ENCODE measurements at regions not wholly inside any gene's neighbourhood (a gene's known extent, or its start where the extent isn't known, plus 50 kb on each side); places are given as distances from the start of the nearest gene placed in this dataset.

- H3K9me3 ChIP-seq = peaks cover 0 to 9% (median 0%) of the 10 kb centered on the region in 4 donors
- no peak overlapping the region for H3K4me3 ChIP-seq
- 83% methylated on average over 2 of the region's 2 CpGs for WGBS
- TF ChIP-seq, protein P1, sequence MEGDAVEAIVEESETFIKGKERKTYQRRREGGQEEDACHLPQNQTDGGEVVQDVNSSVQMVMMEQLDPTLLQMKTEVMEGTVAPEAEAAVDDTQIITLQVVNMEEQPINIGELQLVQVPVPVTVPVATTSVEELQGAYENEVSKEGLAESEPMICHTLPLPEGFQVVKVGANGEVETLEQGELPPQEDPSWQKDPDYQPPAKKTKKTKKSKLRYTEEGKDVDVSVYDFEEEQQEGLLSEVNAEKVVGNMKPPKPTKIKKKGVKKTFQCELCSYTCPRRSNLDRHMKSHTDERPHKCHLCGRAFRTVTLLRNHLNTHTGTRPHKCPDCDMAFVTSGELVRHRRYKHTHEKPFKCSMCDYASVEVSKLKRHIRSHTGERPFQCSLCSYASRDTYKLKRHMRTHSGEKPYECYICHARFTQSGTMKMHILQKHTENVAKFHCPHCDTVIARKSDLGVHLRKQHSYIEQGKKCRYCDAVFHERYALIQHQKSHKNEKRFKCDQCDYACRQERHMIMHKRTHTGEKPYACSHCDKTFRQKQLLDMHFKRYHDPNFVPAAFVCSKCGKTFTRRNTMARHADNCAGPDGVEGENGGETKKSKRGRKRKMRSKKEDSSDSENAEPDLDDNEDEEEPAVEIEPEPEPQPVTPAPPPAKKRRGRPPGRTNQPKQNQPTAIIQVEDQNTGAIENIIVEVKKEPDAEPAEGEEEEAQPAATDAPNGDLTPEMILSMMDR (IDR thresholded peaks at IDR 0.05) = no peak
- no peak for TF ChIP-seq POLR2A (IDR thresholded peaks at IDR 0.05; ENCODE audit: low read depth)
- TF ChIP-seq EP300 (IDR thresholded peaks at IDR 0.05) = no peak
- TF ChIP-seq POLR2AphosphoS5 (IDR thresholded peaks at IDR 0.05) = no peak
- intact Hi-C loops (cut with DNase I) = no loop called here
- H3K27ac ChIP-seq (replicated peaks in 1 of 4) = no peak overlapping the region
- DNase-seq (ENCODE audit: extremely low spot score) = no peak
- no peaks in the 10 kb centered on the region for H3K4me1 ChIP-seq
- H3K27me3 ChIP-seq = no peaks in the 10 kb centered on the region
- H3K36me3 ChIP-seq = no peaks in the 10 kb centered on the region
These were observed 123.6 kb downstream of the NUDT12 start for GRCh38 chr5:103439007-103439406.

DNA sequence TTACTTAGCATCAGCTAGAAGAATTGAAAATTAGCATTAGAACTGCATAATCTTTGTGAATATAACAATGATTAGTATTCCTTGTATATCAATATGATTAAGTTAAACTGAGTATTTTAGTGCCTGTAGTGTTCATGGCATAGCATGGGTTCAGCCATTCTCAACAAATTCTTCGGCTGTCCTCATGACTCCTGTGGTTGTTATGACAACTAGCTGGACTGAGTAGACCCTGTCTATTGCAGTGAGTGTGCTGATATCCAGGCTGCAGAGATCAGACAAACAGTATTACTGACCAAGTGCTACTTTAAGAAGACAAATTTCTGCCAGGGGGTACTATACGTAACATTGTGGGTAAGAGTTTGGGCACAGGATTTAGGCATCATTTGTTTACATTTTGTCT, 125.9 kb downstream of the NUDT12 start:
- 87% methylated on average over 2 of the region's 2 CpGs for WGBS

DNA sequence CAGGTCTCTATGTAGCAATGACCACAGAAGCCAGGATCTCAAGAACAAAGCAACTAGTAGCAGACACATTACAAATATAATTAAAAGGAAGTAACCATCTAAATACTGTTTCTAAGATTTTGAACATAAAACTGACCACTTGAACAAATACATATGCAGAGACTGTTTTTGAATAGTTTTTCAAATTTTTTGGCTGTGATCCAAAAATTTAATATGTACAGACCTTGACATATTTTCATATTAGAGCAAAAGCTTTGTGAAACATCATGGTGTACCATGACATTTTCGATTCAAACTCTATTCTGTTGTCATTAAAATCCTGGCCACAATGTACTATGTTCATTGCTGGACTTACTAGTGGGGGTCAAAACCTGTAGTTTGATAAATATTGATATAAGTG, 126.5 kb downstream of the NUDT12 start:
- DNase-seq (ENCODE audit: extremely low spot score) = no peak
- H3K9me3 ChIP-seq = peaks cover 0 to 9% (median 0%) of the 10 kb centered on the region in 4 donors
- intact Hi-C loops (cut with DNase I) = no loop called here
- H3K27ac ChIP-seq (replicated peaks in 1 of 4) = no peak overlapping the region
- H3K4me1 ChIP-seq = no peaks in the 10 kb centered on the region
- no peak overlapping the region for H3K4me3 ChIP-seq
- H3K36me3 ChIP-seq = no peaks in the 10 kb centered on the region
- WGBS = 46% methylated on average over 1 of the region's 1 CpG
- no peak for TF ChIP-seq POLR2AphosphoS5 (IDR thresholded peaks at IDR 0.05)
- no peak for TF ChIP-seq POLR2A (IDR thresholded peaks at IDR 0.05; ENCODE audit: low read depth)
- no peak for TF ChIP-seq EP300 (IDR thresholded peaks at IDR 0.05)
- H3K27me3 ChIP-seq = no peaks in the 10 kb centered on the region

More for the DNA sequence above, 125.9 kb downstream of the NUDT12 start:
- Histone ChIP-seq H3K9me3 (peaks cover 0 to 9% (median 0%) of the 10 kb centered on the region in 4 donors), H3K4me1 (no peaks in the 10 kb centered on the region), H3K36me3 (no peaks in the 10 kb centered on the region), H3K4me3 (no peak overlapping the region), H3K27me3 (no peaks in the 10 kb centered on the region), H3K27ac (replicated peaks in 1 of 4) (no peak overlapping the region)
- TF ChIP-seq POLR2AphosphoS5 (IDR thresholded peaks at IDR 0.05) (no peak), EP300 (IDR thresholded peaks at IDR 0.05) (no peak), POLR2A (IDR thresholded peaks at IDR 0.05; ENCODE audit: low read depth) (no peak)
- TF ChIP-seq, protein P1 (IDR thresholded peaks at IDR 0.05) = no peak
- intact Hi-C loops (cut with DNase I) = no loop called here
- no peak for DNase-seq (ENCODE audit: extremely low spot score)

DNA sequence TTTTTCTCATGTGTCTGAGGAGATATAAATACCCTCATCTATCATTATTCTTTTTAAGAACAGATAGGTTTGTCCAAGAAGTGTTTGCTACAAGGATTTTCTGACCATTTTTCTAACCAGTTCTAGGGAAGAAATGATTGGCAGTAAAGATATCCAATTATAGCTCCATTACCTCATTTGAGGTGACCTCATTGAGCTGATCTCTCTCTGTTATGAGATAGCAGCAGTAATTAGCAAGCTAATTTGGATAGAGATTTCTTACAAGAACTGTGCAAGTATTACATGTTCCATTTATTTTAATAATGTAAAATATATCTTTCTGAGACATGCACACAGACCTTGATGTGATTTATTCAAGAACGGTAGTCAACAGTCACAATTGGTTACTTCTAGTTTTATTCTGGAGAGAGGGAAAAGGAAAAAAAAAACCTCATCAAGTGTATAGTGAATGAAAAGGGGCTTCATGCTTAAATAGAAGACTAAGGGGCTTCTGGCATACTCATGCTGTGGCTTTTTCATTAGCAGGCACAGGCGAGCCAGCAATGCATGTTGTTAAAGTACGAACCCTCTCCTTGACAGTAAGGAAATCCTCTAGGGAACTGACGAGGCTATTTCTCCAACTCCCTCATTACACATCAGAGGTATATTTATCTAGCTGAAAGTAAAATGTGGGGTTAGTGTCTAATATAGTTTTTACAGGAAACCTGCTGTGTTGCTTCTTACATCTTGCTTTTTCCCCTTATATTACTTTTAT, 127.3 kb downstream of the NUDT12 start:
- intact Hi-C loops (cut with DNase I) = no loop called here
- 76% methylated on average over 4 of the region's 4 CpGs for WGBS
- no peak for DNase-seq (ENCODE audit: extremely low spot score)
- Histone ChIP-seq H3K4me3 (no peak overlapping the region), H3K27ac (replicated peaks in 1 of 4) (no peak overlapping the region), H3K27me3 (no peaks in the 10 kb centered on the region), H3K4me1 (no peaks in the 10 kb centered on the region), H3K9me3 (peaks cover 0 to 9% (median 0%) of the 10 kb centered on the region in 4 donors), H3K36me3 (no peaks in the 10 kb centered on the region)
- TF ChIP-seq EP300 (IDR thresholded peaks at IDR 0.05) (no peak), POLR2AphosphoS5 (IDR thresholded peaks at IDR 0.05) (no peak), POLR2A (IDR thresholded peaks at IDR 0.05; ENCODE audit: low read depth) (no peak)
- TF ChIP-seq, protein P1 (IDR thresholded peaks at IDR 0.05) = no peak

GRCh38 chr5:103434057-103434456, 128.5 kb downstream of the NUDT12 start:
- H3K27ac ChIP-seq (replicated peaks in 1 of 4) = no peak overlapping the region
- H3K4me3 ChIP-seq = no peak overlapping the region
- 91% methylated on average over 6 of the region's 8 CpGs for WGBS
- DNase-seq (ENCODE audit: extremely low spot score) = no peak
- H3K27me3 ChIP-seq = no peaks in the 10 kb centered on the region
- no peaks in the 10 kb centered on the region for H3K36me3 ChIP-seq
- intact Hi-C loops (cut with DNase I) = no loop called here
- no peak for TF ChIP-seq POLR2A (IDR thresholded peaks at IDR 0.05; ENCODE audit: low read depth)
- TF ChIP-seq POLR2AphosphoS5 (IDR thresholded peaks at IDR 0.05) = no peak
- TF ChIP-seq, protein P1 (IDR thresholded peaks at IDR 0.05) = no peak
- no peak for TF ChIP-seq EP300 (IDR thresholded peaks at IDR 0.05)
- H3K9me3 ChIP-seq = peaks cover 0 to 1% (median 0%) of the 10 kb centered on the region in 4 donors
- H3K4me1 ChIP-seq = no peaks in the 10 kb centered on the region

All from esophagus muscularis mucosa (tissue), 4 donors.